ENCODE measurements at regions not wholly inside any gene's neighbourhood (a gene's known extent, or its start where the extent isn't known, plus 50 kb on each side); places are given as distances from the start of the nearest gene placed in this dataset.

GRCh38 chr12:107978641-107979040, 150.4 kb upstream of the WSCD2 start:
- H3K27me3 ChIP-seq = peaks cover 10% of the 10 kb centered on the region
- H3K27ac ChIP-seq = no peak overlapping the region
- intact Hi-C loops (cut with DNase I) = no loop called here
- no peaks in the 10 kb centered on the region for H3K36me3 ChIP-seq (replicated peaks in 1 of 2)
- DNase-seq = no peak
- no peak overlapping the region for H3K4me3 ChIP-seq
- no peak for TF ChIP-seq POLR2A (IDR thresholded peaks at IDR 0.05)
- no peak for TF ChIP-seq CTCF (IDR thresholded peaks at IDR 0.05)
- H3K9me3 ChIP-seq (replicated peaks in 1 of 3) = peaks cover 0 to 8% (median 0%) of the 10 kb centered on the region in 3 donors
- 67 to 73% (median 71%) methylated on average over 4 of the region's 4 CpGs for WGBS, 4 donors
- no peaks in the 10 kb centered on the region for H3K4me1 ChIP-seq (replicated peaks in 1 of 2)

GRCh38 chr12:107983756-107984472, 145.2 kb upstream of the WSCD2 start:
- no peaks in the 10 kb centered on the region for H3K4me1 ChIP-seq (replicated peaks in 1 of 2)
- no peak for DNase-seq
- no peak overlapping the region for H3K4me3 ChIP-seq
- H3K36me3 ChIP-seq (replicated peaks in 1 of 2) = no peaks in the 10 kb centered on the region
- 46 to 69% (median 57%) methylated on average over 4 of the region's 4 CpGs for WGBS, 4 donors
- no peaks in the 10 kb centered on the region for H3K9me3 ChIP-seq (replicated peaks in 1 of 3)
- TF ChIP-seq CTCF (IDR thresholded peaks at IDR 0.05) (no peak), POLR2A (IDR thresholded peaks at IDR 0.05) (no peak)
- no peak overlapping the region for H3K27ac ChIP-seq
- intact Hi-C loops (cut with DNase I) = no loop called here
- peaks cover 10% of the 10 kb centered on the region for H3K27me3 ChIP-seq

GRCh38 chr12:107984973-107985372, 144.1 kb upstream of the WSCD2 start:
- no peaks in the 10 kb centered on the region for H3K9me3 ChIP-seq (replicated peaks in 1 of 3)
- no peaks in the 10 kb centered on the region for H3K4me1 ChIP-seq (replicated peaks in 1 of 2)
- H3K27ac ChIP-seq = no peak overlapping the region
- no peak overlapping the region for H3K4me3 ChIP-seq
- intact Hi-C loops (cut with DNase I) = no loop called here
- H3K27me3 ChIP-seq = peaks cover 8% of the 10 kb centered on the region
- no peak for TF ChIP-seq CTCF (IDR thresholded peaks at IDR 0.05)
- no peak for TF ChIP-seq POLR2A (IDR thresholded peaks at IDR 0.05)
- H3K36me3 ChIP-seq (replicated peaks in 1 of 2) = no peaks in the 10 kb centered on the region
- no peak for DNase-seq
- 64 to 74% (median 72%) methylated on average over 3 of the region's 3 CpGs for whole genome bisulfite sequencing, 4 donors

- intact Hi-C loops (cut with DNase I) = no loop called here
Measured at GRCh38 chr12:107986183-107986582, 142.9 kb upstream of the WSCD2 start.

More at GRCh38 chr12:107986183-107986582, 142.9 kb upstream of the WSCD2 start:
- TF ChIP-seq CTCF (IDR thresholded peaks at IDR 0.05) = no peak
- TF ChIP-seq POLR2A (IDR thresholded peaks at IDR 0.05) = no peak
- Histone ChIP-seq H3K36me3 (replicated peaks in 1 of 2) (no peaks in the 10 kb centered on the region), H3K27ac (no peak overlapping the region), H3K27me3 (peaks cover 9% of the 10 kb centered on the region), H3K4me1 (replicated peaks in 1 of 2) (no peaks in the 10 kb centered on the region), H3K9me3 (replicated peaks in 1 of 3) (no peaks in the 10 kb centered on the region), H3K4me3 (no peak overlapping the region)
- no peak for DNase-seq
- WGBS, 4 donors = 79 to 85% (median 81%) methylated on average over 1 of the region's 1 CpG

All from adrenal gland (tissue), 9 donors.